DND-41 (cell line): ENCODE measurements at regions not wholly inside any gene's neighbourhood (a gene's known extent, or its start where the extent isn't known, plus 50 kb on each side); places are given as distances from the start of the nearest gene placed in this dataset.
A peak's percentile ranks its signal among the peaks of the same experiment; 100 is the strongest.

Experiments
- EZH2 ChIP-seq: IDR thresholded peaks from 3 replicates; pipeline ENCODE4 v1.6.1; 2012; ENCODE audit warnings: borderline replicate concordance, low read depth, mild to moderate bottlenecking, moderate library complexity, low read length, inconsistent platforms; ENCODE audit not compliant: severe bottlenecking
- TF ChIP-seq, protein P1 (sequence below): IDR thresholded peaks from 2 replicates; pipeline ENCODE4 v1.5.1; 2012; ENCODE audit warnings: borderline replicate concordance, low read length, moderate library complexity, mild to moderate bottlenecking; ENCODE audit not compliant: poor library complexity, severe bottlenecking; ENCODE audit errors: extremely low read depth

- TF ChIP-seq, protein P1, sequence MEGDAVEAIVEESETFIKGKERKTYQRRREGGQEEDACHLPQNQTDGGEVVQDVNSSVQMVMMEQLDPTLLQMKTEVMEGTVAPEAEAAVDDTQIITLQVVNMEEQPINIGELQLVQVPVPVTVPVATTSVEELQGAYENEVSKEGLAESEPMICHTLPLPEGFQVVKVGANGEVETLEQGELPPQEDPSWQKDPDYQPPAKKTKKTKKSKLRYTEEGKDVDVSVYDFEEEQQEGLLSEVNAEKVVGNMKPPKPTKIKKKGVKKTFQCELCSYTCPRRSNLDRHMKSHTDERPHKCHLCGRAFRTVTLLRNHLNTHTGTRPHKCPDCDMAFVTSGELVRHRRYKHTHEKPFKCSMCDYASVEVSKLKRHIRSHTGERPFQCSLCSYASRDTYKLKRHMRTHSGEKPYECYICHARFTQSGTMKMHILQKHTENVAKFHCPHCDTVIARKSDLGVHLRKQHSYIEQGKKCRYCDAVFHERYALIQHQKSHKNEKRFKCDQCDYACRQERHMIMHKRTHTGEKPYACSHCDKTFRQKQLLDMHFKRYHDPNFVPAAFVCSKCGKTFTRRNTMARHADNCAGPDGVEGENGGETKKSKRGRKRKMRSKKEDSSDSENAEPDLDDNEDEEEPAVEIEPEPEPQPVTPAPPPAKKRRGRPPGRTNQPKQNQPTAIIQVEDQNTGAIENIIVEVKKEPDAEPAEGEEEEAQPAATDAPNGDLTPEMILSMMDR: peak; percentile 66
- TF ChIP-seq EZH2: no peak
Observed at GRCh38 chr11:109697140-109697843, 275.3 kb downstream of the C11orf87 start.
